T1000 (cell line): ENCODE measurements at regions not wholly inside any gene's neighbourhood (a gene's known extent, or its start where the extent isn't known, plus 50 kb on each side); places are given as distances from the start of the nearest gene placed in this dataset.
"Not testable (repeated sequence)": the region's sequence is repeated elsewhere in the genome, so short reads cannot be mapped to it uniquely, and the experiment has no call there.

Experiments
- DNase-seq: peaks from one replicate; lab custom pipeline; 2025; ENCODE audit warnings: mixed read lengths; lab: John Stamatoyannopoulos, UW

DNA sequence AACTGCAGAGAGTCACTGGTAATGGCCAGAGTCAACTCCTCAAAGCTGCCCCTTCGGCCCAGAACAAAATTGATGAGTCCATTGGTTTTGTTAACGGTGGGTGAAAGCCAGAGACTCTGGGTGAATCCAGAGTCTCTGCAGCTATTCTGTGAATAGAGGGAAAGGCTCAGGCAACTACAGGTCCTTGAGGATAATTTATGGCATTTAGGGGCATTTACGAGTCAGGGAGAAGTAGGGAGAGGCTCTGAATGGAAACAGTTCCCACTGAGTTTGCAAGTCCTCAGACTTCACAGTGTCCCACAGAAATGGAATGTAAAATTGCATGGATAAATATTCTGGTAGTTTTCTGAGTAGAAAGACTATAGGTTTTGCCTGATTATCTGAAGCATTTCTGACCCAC lies 257.8 kb downstream of the SEC61B start:
- no peak for DNase-seq

DNA sequence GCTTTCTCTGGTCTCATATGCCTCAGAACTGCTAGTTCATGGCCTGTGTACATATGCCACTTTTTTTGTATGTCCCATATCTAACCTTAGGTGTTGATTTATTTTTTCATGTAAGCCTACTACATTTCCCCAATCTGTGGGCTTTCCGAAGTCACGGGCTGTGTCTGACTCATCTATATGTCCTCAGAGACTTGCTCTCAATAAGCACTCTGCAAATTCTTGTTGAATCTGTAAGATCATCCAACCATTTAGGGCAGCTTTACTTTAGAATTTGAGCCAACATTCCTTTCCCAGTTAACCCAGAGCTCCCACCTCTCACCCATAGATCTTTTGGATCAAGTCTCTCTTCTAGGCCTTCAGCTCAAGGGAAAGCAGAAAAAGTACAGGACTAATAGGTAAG lies 263.4 kb downstream of the SEC61B start:
- no peak for DNase-seq

DNA sequence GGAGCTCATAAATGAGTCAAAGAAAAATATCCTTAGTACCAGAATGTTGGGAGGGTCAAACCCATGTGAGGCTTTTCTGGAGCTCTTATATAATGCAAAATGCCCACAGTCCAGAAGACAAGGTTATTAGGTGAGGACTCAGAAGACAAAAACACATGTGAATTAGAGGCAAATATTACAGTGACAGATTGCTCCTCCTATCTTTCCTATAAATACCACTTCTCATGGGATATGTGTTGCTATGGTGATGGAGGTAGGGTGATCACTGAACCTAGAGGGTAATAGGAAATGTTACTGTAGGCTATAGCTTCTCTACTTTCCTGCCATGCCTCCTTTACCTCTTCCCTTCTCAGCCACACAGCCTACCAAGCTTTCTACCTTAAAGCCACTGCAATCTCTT lies 264.6 kb downstream of the SEC61B start:
- no peak for DNase-seq

DNA sequence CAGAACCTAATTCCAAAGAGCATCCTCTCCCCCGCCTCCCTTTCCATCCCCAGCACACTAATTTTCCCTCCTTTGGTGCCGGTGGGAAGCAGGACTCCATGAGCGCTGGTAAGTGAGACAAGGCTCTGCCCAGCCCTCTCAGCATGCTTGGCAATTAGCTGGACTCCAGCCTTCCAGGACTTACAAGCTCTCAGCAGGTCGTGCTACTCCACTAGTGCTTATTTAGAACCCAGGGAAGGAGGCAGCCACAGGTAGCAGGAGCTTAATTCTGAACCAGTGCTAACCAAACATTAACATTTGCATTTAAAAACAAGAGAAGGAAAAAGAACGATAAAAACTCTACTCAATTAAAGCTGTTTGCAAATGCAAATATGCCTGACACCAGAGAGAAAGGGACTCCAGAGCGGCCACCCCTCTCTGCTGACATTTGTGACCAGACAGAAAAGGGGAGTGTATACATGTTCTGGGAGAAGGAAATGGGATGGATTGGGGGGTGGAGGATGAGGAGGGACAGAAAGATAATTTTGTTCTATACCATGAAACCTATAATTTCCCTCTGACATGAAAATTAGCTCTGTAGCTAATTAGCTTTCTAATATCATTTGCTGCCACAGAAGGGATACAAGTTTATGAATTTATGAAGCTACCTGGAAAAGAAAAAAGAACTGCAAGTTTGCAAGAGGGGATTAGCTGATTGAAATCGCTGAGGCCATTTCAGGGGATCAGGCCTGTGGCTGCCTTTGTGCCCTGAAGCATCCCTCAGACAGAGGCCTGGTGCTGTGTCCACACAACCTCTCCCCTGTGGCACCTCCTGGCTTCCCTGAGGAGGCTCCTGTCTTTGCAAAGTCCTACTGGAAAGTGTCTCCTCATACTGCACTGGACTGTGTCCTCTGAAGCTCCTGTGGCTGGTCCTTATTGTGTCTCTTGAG lies 266.3 kb downstream of the SEC61B start:
- DNase-seq, result no peak

DNA sequence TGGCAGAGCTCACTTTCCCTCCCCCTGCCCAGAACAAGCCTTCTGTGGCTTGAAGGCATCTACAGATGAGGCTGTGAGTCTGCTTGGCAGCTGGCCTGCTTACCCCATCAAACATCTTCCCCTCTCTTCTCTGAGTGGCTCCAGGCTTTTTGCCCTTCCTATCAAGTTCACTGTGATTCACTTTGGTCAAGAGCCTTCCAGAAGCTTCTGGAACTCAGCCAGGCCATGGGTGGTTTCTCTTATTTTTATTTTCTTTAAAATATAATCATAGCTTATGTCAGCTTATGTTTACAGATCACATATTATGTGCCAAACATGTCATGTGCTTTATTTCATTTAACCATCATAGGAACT lies 267.0 kb downstream of the SEC61B start:
- DNase-seq, result peak; percentile 52

DNA sequence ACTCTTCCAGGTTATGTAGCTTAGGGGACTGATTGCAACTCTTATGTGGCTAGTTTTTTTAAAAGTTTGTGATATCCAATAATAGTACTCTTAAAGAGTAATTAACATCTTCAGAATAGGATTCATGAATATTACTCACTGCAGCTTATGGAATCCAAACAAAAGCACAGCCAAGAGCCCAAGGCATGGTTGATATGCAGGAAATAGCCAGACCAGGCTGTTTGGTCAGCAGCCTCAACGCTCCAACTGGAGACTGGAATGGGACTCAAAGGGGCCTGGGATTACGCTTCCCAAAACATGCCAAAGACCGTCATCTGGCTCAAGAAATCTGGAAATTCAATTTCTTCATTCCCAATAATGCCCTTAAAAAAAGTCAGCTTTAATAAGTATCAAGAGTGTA lies 268.6 kb downstream of the SEC61B start:
- DNase-seq, result no peak

DNA sequence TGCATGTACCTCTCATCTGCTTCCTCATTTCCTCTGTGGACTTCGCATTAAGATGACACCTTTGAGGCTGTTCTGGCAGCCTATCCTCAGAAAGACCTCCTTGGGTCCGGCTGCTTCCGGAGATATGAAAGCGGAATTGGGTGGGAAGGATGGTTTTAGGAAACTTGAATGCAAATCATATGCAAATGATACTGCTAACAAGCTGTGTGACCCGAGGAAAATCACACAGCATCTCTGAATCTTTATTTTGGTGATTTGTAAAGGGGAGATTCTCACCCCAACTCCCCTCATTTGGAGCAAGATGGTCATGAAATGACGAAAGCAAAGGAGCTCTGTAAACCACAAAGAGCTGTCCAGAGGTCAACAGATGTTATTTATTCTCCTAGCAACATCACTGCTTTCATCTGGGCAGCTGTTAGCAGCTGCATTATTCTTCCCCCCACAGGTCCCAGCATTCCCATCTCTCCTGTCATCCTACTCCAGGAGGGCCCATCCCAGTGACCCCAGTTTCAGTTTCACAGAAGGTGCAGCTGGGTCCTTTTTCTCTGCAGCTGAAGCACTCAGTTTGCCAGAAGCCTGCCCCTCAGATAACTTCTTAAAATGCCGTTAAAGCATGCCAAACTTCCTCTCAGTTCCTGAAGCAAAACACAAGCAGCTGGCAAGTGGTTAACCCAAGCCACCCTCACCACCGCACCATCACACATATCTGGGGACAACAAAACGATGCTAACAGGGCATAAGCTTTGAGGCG lies 269.5 kb downstream of the SEC61B start:
- DNase-seq, result no peak

DNA sequence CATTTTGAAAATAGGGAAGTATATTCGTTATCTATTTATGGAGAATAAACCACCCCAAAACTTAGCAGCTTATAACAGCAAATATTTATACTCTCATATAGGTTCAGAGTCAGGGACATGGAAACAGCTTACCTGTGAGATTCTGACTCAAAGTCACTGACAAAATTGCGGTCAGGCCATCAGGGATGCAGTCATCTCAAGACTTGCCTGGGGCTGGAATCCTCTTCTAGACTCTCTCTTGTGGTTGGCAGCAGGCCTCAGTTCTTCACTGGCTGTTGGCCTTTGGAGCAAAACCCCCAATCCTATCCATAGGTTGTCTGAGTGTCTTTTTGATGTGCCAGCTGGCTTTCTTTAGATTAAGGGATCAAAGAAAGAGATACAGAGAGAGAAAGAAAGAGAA lies 275.6 kb downstream of the SEC61B start:
- no peak for DNase-seq

DNA sequence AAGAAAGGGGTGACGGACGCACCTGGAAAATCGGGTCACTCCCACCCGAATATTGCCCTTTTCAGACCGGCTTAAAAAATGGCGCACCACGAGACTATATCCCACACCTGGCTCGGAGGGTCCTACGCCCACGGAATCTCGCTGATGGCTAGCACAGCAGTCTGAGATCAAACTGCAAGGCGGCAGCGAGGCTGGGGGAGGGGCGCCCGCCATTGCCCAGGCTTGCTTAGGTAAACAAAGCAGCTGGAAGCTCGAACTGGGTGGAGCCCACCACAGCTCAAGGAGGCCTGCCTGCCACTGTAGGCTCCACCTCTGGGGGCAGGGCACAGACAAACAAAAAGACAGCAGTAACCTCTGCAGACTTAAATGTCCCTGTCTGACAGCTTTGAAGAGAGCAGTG lies 276.9 kb downstream of the SEC61B start:
- DNase-seq, result not testable (repeated sequence)

DNA sequence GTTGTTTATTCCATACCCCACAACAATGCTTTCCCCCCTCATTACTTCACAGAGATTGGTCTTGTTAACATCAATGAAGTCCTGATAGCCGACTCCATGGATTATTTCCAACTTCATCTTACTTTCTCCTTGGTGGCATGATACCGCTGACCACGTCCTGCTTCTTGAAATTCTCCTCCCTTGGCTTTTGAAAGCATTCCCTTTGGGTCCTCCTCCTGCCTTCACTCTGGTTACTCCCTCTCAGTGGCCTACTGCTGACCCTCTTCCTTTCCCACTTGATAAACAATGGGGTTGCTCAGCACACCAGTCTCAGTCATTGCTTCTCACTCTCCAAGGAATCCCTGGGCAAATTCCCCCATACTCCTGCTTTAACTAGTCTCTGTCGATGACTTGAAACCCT lies 283.9 kb downstream of the SEC61B start:
- no peak for DNase-seq

DNA sequence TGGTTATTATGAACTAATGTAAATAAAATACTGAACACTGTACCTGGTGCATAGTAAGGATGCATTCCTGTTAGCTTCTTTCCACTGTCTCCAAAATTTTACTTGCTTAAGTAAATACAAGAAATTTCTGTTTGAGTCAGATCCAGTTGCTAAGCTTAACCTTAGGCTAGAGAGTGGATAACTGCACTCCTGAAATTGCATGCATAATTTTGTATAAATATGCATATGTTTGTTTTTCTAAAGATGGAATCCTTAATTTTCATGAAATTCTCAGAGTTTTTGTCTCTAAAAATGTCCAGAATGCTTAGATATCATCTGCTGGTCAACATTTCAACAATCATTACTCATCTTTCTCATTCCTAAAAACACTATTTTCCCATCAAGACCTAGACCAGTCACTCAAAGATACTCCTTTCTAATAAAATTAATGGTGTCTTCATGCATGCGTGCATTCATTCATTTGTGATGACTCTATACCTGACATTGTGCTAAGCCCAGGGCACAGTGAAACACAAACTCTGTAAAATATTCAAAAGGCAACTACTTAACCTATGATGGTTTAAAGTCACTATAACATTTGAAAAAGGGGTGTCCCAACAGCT lies 284.8 kb downstream of the SEC61B start:
- DNase-seq, result no peak

DNA sequence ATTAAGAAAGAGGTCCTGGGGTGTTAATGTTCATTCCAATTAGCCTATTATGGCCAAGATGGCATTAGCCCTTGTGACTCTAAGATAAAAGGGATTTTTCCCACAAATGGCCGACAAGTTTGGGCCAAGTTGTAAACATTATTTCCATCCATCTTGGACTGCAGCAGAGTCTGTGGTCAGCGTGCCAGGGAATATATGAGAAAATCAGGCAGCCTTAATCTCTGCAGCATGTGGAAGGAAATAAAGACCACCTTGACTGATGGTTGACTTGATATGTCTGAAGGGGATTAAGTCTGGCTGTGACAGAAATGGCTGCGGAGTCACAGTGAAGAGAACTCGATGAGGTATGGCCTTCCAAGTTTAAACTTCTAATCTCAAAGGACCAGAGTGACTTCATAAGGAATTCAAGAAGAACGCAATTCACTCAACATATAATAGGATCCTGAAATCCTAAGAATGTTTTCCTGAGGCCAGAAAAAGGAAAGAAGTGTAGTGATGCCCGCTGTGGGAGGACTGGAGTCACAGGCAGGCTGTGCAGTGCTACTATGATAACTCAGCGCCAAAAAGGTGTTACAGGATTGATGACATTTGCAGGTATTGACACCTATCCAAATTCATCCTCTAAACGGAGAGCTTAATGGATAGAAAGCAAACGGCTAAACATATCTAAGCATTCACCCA lies 287.1 kb downstream of the SEC61B start:
- no peak for DNase-seq

DNA sequence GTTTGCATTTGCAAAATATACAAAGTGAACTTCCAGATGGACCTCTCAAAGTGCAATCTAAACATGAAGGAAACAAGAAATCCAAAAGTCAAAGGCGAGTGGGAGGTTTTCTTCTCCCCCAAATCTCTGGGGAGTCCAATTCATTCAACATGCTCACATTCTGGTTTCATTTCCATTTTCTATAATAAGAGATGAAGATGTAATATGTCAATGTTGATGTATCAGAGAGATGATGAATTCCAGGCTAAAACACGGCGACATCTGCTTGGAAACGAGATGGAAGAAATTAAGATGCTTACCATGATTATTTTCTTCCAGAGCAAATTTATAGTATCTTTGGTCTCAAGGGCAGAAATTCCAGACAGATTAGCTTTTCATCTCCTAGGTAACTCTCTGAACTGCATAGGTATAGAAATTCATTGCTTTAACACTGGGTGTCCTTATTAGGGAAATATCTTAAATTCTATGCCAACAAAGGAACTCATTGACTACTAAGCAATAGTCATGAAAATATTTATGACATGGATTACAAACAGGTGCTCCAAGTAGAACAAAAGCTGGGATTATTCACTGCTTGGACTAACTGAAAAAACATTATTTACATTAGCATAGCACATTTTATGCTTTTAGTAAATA lies 287.9 kb downstream of the SEC61B start:
- no peak for DNase-seq

DNA sequence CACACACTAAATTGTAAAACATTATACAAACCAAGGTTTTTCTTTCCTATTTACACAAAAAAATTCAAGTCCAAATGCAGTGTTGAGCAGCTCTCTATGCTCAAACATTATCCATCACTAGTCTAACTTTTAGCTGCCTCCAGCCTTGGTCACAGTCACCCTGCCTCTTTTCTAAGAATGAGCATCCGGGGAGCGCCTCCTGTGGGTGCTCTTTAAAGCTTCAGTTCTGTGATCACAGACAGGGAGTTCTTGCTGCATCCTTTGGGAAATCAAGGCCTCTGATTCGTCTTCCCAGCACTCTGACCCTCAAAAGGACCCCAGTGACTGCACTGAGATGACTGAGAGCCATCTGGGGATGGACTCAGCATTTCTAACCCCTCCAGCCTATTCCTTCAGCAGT lies 289.6 kb downstream of the SEC61B start:
- no peak for DNase-seq

DNA sequence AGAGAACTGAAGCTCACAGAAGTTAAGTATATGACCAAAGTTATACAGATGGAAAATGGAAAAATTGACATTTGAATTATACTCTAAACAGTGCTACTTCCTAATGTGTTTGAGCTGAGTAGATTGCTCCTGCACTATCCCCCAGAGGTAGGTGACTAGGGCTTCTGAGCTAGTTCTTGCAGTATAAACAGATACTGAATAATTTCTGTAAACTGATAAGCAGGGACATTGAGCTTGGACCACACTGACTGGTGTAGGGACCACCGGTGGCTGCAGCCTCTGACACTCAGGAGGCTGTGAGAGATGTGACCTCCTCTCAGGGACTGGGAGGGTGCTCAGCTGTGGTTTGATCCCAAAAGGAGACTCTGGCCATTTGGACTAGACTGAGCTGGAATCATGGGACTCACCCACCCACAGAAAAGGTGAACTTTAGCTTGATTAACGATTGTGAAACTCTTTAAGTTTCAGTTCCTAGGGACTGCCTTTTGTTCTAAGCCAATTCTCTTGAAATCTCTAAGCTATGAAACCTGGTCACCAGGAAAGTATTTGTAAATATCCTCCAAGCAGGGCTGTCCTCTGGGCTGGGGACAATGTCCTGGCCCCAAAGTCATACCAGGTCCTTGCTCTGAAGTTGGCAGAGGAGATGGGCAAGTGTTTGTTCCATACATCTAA lies 291.5 kb downstream of the SEC61B start:
- DNase-seq, result no peak

DNA sequence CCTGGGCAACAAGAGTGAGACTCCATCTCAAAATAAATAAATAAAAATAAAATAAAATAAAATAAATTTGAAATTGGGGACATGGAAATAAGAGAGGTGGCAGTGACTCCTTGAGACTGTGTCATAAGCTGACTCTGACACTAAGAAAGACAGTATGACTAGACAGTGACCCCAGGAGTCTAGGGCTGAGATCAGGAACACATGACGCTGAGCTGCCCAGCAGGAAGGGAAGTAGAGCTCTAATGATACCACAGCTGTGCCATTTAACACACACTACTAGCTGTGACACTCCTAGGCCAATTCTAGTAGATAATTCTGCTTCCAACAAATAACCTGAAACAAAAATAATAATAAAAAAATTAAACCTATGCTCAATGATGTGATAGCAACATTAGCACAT lies 293.0 kb downstream of the SEC61B start:
- DNase-seq, result no peak

DNA sequence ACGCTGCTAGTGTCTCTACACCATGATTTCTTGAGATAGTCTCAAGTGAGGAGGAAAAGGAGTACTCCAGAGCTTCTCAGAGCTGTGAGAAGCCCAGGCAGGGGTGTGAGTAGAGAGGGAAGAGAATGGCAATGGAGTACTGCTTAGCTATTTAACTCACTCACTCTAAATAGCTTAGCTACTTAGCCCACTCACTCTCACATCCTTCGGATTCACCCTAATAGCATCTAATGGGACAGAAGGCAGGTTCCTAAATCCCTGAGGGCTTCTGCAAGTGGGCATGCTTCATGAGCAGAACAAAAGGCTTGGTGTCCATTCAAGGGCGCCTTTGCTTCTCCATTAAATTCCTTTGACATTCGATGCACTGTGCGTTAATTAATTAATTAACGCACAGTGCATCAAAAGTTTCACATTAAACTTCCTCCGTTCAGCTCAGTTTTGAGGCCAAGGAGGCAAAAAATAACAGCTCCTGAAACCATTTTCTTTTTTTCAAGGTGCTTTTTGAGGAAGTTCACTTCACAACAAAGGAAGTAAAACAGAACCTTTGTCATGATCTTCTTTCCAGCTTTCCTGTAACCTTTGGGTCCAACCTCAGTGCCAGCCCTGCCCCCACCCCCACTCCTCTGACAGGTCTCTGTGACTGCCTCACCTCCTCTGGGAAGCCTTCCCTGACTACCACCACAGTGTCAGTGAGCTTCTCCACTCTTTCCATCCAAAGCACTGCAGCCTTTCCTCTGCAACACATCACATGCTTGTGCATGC lies 294.0 kb downstream of the SEC61B start:
- no peak for DNase-seq

DNA sequence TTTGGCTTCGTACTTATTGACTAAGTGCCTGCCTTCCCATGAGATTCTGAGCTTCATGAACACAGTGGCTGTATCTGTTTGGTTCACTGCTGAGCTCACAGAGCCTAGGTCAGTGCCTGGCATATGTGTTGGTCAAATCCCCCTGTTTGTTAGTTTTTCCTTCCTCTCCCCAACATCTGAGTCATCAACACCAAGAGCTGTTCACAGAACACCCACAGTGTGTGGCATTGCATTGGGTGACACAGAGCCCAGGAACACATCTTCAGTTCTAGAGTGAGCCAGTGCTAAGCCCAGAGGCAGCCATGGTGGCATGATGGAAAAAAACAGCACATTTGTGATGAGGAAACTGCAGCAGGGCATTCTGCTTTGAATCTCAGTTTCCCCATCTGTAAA lies 294.6 kb downstream of the SEC61B start:
- DNase-seq, result no peak

DNA sequence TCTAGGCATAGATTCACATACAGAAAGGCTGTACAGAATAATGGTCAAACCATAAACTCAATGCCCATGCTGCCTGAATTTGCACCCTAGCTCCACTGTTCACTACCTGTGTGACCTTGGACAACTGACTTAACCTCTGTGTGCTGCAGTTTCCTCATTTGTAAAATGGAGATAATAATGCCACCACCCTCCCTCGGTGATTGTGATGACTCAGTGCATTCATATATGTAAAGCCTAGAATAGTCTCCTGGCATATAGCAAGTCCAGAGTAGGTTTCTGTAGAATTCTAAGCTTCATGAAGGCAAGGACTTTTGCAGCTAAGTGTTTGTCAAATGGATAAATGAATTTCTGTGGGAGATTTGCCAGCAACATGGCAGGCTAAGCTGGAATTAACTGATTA lies 297.8 kb upstream of the NR4A3 start:
- no peak for DNase-seq

DNA sequence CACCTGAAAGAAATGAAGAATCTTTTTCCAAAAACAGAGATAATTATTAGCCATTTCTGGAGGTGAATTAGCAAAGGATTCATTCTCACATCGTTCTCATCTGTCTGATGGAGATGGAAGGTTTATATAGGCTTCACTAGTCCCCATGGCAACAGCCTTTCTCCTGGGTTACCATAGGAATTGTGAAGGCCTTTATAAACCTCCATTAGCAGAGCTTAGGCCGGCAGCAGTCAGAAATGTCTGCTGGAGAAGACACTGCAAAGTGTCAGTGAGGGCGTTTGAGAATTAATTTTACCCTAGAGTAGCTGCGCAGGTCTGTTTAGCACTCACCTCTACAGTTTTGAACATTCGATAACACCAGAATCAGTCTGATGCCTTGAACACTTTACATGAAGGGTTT lies 290.4 kb upstream of the NR4A3 start:
- DNase-seq, result no peak

DNA sequence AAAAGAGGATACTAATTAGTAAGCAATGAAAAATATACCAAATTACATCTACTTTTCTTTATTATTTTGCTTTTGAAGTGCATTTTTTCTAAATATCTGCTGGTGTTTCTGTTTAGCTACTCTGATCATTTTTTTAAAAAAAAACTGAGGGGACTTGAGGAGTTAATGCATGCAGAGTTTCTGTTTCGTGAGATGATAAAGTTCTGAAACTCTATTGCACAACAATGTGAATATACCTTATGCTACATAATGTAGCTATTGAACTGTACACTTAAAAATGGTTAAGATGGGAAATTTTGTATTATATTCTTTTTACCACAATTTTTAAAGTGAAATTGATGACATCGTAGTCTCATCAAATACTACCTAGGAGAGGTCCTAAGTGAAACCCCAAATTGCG lies 288.3 kb upstream of the NR4A3 start:
- DNase-seq, result no peak
